ENCODE measurements at regions not wholly inside any gene's neighbourhood (a gene's known extent, or its start where the extent isn't known, plus 50 kb on each side); places are given as distances from the start of the nearest gene placed in this dataset.

DNA sequence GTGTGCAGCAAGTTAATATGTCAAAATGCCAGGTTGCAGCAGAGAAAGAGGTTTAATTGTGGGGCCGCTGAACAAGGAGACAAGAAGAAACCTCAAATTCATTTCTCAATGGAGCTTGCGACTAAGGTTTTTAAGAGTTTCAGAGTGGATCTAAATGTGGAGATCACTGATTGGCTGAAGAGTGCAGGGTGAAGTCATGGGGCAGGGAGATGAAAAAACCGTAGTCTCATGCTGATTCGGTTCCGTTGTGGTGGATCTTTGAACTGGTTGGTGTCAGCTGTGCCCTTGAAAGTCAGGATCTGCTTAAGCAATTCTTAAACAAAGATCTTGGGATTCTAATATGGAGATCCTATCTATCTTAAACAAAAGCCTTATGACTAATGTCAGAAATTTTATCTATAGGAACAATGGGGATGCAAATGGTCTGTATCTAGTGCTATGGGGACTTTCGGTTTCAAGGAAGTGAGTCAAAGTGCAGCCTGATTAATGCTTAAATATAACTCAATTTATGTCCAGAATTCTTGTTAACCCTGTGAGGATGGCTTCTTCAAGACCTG is 173.9 kb upstream of the CENPE start:
- TF ChIP-seq, protein P1, sequence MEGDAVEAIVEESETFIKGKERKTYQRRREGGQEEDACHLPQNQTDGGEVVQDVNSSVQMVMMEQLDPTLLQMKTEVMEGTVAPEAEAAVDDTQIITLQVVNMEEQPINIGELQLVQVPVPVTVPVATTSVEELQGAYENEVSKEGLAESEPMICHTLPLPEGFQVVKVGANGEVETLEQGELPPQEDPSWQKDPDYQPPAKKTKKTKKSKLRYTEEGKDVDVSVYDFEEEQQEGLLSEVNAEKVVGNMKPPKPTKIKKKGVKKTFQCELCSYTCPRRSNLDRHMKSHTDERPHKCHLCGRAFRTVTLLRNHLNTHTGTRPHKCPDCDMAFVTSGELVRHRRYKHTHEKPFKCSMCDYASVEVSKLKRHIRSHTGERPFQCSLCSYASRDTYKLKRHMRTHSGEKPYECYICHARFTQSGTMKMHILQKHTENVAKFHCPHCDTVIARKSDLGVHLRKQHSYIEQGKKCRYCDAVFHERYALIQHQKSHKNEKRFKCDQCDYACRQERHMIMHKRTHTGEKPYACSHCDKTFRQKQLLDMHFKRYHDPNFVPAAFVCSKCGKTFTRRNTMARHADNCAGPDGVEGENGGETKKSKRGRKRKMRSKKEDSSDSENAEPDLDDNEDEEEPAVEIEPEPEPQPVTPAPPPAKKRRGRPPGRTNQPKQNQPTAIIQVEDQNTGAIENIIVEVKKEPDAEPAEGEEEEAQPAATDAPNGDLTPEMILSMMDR (IDR thresholded peaks at IDR 0.05) = no peak

DNA sequence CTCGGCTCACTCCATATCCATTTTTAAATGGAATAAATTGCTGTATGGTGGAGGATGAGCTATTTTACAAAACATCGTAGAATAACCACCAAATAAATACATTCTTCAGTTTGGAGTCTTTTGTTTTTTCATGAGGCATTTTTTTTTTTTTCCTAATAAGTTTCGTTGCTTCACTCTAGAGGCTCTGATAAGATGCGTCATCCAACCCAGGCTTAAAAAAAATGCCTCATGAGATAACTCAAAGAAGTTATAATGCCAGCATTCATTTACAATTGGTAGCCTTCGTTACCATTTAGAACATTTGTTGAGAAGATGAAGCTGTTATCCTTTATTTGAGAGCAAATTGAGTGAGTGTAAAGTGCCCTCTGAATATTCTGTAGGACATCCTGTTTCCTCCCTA is 172.2 kb upstream of the CENPE start:
- TF ChIP-seq, protein P1 (IDR thresholded peaks at IDR 0.05) = no peak

DNA sequence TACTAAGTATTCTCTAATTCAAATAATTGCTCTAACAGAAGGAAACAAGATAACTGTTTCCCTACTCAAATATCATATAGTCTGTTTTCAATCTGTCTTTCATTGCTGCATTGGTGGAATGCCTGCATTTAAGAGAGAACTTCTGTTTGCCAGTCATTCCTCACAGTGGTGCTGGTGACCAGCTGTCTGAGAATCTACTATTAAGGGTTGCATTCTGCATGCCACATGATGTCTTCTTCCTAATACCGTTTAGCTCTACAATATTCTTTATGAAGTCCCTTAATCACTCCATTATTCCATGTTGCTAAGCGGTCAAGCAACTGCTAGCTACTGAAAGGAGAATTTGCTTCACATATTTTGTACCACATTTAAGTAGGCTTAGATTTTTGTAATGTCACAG is 167.1 kb upstream of the CENPE start:
- TF ChIP-seq, protein P1 (IDR thresholded peaks at IDR 0.05) = no peak

- TF ChIP-seq, protein P1 (IDR thresholded peaks at IDR 0.05) = no peak
These were observed 165.9 kb upstream of the CENPE start for GRCh38 chr4:103364083-103364482.

DNA sequence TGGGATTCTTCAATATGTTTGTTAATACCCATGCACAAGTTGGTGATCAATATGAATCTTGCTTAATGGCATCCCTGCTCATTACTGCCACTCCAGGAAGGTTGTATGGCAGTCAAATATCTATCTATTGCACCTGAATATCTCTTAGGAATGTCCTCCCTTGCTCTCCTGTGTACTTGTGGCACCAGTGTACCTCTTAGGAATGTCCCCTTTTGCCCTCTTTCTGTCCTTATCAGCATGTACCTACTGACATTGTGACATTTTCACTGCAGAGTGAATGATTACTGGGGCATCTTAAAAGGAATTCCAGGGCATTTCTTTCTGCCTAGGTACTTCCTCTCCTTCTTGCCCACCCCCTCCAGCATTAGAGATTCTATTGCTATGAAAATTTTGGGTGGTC is 163.8 kb upstream of the CENPE start:
- TF ChIP-seq, protein P1 (IDR thresholded peaks at IDR 0.05) = no peak

DNA sequence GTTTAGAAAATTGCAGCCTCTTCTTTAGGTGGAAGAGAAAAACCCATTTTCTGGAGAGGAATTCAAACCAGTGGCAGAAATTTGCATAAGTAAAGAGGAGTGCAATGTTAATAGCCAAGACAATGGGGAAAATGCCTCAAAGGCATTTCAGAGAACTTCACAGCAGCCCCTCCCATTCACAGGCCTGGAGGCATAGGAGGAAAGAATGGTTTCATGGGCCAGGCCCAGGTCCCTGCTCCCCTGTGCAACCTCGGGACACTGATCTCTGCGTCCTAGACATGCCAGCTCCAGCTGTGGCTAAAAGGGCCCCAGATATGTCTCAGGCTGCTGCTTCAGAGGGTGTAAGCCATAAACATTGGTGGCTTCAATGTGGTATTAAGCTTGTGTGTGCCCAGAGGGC is 161.8 kb upstream of the CENPE start:
- TF ChIP-seq, protein P1 (IDR thresholded peaks at IDR 0.05) = no peak

DNA sequence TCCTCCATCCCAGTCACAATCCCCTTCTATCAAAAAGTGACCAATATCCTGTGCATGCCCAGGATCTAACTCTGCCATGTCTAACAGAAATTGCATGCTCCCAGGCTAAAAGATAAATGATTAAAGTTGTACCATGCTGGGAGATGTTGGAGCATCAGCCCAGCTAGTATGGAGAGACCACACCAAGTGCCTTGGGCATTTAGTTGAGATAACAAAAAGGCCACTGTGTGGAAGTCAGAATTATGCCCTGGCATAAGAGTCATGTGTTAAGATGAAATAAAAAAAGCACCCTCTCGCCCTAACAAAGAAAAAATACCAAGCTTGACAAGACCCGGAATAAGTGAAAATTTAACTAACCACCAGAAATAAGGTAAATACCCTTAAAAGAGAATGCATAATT is 155.9 kb upstream of the CENPE start:
- TF ChIP-seq, protein P1 (IDR thresholded peaks at IDR 0.05) = no peak

GRCh38 chr4:103329642-103330041 is 131.5 kb upstream of the CENPE start:
- TF ChIP-seq, protein P1 (IDR thresholded peaks at IDR 0.05) = no peak
